Tibial nerve (tissue), 4 donors: ENCODE measurements at regions not wholly inside any gene's neighbourhood (a gene's known extent, or its start where the extent isn't known, plus 50 kb on each side); places are given as distances from the start of the nearest gene placed in this dataset.

Source experiments
- DNase-seq, 2 donors: peaks; one replicate each; pipeline ENCODE4 v3.0.0-alpha.2; 2019; ENCODE audit warnings: low spot score in 2 of 2
- H3K27ac ChIP-seq, 4 donors: fragments of 200-600 bp; sonication (generic) in 3 of 4; one replicate each; pipeline ENCODE4 v1.5.1; 2017 to 2019; ENCODE audit warnings: mild to moderate bottlenecking in 1 of 4
- H3K27me3 ChIP-seq, 2 donors: fragments of 200-600 bp; sonication (generic) in 1 of 2; one replicate each; pipeline versions ENCODE4 v1.5.1 to v1.6.0; 2017 to 2019
- H3K36me3 ChIP-seq, 3 donors: fragments of 200-600 bp; sonication (generic); one replicate each; pipeline ENCODE4 v1.5.1; 2018 to 2019
- H3K4me1 ChIP-seq, 4 donors: fragments of 200-600 bp; sonication (generic) in 3 of 4; one replicate each; pipeline ENCODE4 v1.5.1; 2017 to 2019
- H3K4me3 ChIP-seq, 4 donors: fragments of 200-600 bp; sonication (generic) in 3 of 4; one replicate each; pipeline ENCODE4 v1.5.1; 2017 to 2019; ENCODE audit warnings: mild to moderate bottlenecking in 1 of 4, moderate library complexity in 1 of 4
- H3K9me3 ChIP-seq, 4 donors: fragments of 200-600 bp; sonication (generic) in 3 of 4; one replicate each; pipeline ENCODE4 v1.5.1; 2017 to 2019
- EP300 ChIP-seq, 2 donors: sonication (generic); formaldehyde crosslinking; IDR thresholded peaks; one replicate each; pipeline ENCODE4 v1.6.1; 2017; ENCODE audit warnings: antibody characterized with exemption in 2 of 2, mild to moderate bottlenecking in 1 of 2
- POLR2A ChIP-seq, 2 donors: fragments of 450-650 bp; IDR thresholded peaks; one replicate each; pipeline ENCODE4 v1.6.1; 2017; ENCODE audit warnings: antibody characterized with exemption in 2 of 2, mild to moderate bottlenecking in 2 of 2, moderate library complexity in 2 of 2
- WGBS, 2 donors: methylation state at CpG; one replicate each; pipeline ENCODE4 v1.1.5; 2018; 5-methylcytosine and 5-hydroxymethylcytosine counted together
- TF ChIP-seq, protein P1 (sequence below), 5 experiments: fragments of 200-600 bp in 3 of 5; fragments of 450-650 bp in 2 of 5; sonication (generic) in 3 of 5; IDR thresholded peaks; one replicate each; pipeline ENCODE4 v1.5.1; 2016 to 2019; ENCODE audit warnings: antibody characterized with exemption in 5 of 5, mild to moderate bottlenecking in 3 of 5, moderate library complexity in 2 of 5

DNA sequence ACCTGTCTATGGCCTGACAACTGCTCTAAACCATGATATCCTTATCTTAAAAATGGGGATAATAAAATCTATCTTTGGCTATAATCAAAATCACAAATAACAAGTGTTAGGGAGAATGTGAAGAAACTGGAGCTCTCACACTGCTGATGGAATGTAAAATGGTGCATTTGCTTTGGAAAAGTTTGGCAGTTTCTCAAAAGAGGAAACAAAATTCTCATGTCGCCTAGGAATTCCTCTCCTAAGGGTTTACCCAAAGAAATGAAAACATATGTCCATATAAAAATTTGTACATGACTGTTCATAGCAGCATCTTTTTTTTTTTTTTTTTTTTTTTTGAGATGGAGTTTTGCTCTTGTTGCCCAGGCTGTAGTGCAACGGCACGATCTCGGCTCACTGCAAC is 64.3 kb downstream of the ZNF281 start:
- no peak overlapping the region for H3K4me3 ChIP-seq
- no peak for TF ChIP-seq POLR2A (IDR thresholded peaks at IDR 0.05)
- TF ChIP-seq, protein P1, sequence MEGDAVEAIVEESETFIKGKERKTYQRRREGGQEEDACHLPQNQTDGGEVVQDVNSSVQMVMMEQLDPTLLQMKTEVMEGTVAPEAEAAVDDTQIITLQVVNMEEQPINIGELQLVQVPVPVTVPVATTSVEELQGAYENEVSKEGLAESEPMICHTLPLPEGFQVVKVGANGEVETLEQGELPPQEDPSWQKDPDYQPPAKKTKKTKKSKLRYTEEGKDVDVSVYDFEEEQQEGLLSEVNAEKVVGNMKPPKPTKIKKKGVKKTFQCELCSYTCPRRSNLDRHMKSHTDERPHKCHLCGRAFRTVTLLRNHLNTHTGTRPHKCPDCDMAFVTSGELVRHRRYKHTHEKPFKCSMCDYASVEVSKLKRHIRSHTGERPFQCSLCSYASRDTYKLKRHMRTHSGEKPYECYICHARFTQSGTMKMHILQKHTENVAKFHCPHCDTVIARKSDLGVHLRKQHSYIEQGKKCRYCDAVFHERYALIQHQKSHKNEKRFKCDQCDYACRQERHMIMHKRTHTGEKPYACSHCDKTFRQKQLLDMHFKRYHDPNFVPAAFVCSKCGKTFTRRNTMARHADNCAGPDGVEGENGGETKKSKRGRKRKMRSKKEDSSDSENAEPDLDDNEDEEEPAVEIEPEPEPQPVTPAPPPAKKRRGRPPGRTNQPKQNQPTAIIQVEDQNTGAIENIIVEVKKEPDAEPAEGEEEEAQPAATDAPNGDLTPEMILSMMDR (IDR thresholded peaks at IDR 0.05) = no peak
- no peak for TF ChIP-seq EP300 (IDR thresholded peaks at IDR 0.05)
- H3K4me1 ChIP-seq = no peaks in the 10 kb centered on the region
- WGBS, 2 donors = 81 to 88% methylated on average over 4 of the region's 4 CpGs
- H3K27me3 ChIP-seq = no peaks in the 10 kb centered on the region
- no peaks in the 10 kb centered on the region for H3K9me3 ChIP-seq
- H3K36me3 ChIP-seq = no peaks in the 10 kb centered on the region
- H3K27ac ChIP-seq = no peak overlapping the region
- DNase-seq = no peak

DNA sequence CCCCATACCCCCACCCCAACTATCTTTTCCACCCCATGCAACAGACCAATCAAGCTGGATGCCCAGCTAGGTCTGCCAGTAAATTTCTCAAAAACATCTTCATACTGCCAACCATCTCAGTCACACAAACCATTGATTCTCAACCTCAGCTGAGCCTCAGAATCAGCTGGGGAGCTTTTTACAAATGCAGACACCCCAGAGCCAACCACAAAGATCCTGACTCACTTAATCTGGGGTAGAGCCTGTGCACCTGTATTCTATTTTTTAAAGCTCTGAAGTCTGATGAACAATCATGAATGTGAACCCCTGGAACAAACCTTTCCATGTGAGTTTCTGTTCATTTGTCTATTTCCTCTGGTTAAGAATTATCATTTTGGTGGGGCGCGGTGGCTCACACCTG is 66.0 kb downstream of the ZNF281 start:
- 98 to 100% methylated on average over 2 of the region's 2 CpGs for WGBS, 2 donors
- Histone ChIP-seq H3K4me1 (no peaks in the 10 kb centered on the region), H3K9me3 (no peaks in the 10 kb centered on the region), H3K36me3 (no peaks in the 10 kb centered on the region), H3K27me3 (no peaks in the 10 kb centered on the region), H3K4me3 (no peak overlapping the region), H3K27ac (no peak overlapping the region)
- TF ChIP-seq POLR2A (IDR thresholded peaks at IDR 0.05) = no peak
- TF ChIP-seq EP300 (IDR thresholded peaks at IDR 0.05) = no peak
- TF ChIP-seq, protein P1 (IDR thresholded peaks at IDR 0.05) = no peak
- no peak for DNase-seq

DNA sequence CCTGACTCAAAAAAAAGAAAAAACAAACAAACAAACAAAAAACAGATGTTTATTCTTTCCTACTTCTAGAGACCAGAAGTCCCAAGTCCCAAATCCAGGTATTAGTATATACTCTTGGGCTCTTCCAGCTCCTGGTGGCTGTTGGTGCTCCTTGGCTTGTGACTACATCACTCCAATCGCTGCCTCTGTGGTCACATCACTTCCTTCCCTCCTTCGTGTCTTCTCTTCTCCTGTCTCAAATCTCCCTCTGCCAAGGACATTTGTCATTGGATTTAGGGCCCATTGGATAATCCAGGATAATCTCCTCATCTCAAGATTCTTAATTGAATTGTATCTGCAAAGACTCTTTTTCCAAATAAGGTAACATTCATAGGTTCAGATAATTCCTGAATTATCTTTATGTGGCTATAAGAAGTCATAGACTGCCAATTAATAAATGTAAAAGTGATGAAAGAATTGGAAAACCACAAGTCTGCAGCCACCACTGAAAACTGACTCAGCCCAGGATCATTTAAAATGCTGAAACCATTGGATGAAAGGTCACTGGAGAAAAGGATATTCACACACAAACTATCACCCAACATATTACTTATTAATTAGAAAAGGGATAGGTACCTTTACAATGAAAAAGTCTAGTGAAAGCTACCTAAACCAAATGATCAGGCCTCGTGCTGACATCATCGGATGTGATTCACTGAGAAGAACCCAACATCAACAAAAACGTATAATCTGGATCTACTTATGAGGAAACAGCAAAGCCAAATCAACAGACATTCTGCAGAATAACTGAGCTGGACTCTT is 67.1 kb downstream of the ZNF281 start:
- no peaks in the 10 kb centered on the region for H3K27me3 ChIP-seq
- 79 to 80% methylated on average over 5 of the region's 5 CpGs for WGBS, 2 donors
- no peaks in the 10 kb centered on the region for H3K4me1 ChIP-seq
- H3K9me3 ChIP-seq = no peaks in the 10 kb centered on the region
- H3K4me3 ChIP-seq = no peak overlapping the region
- no peaks in the 10 kb centered on the region for H3K36me3 ChIP-seq
- H3K27ac ChIP-seq = no peak overlapping the region
- TF ChIP-seq, protein P1 (IDR thresholded peaks at IDR 0.05) = no peak
- TF ChIP-seq POLR2A (IDR thresholded peaks at IDR 0.05) (no peak), EP300 (IDR thresholded peaks at IDR 0.05) (no peak)
- DNase-seq = no peak

DNA sequence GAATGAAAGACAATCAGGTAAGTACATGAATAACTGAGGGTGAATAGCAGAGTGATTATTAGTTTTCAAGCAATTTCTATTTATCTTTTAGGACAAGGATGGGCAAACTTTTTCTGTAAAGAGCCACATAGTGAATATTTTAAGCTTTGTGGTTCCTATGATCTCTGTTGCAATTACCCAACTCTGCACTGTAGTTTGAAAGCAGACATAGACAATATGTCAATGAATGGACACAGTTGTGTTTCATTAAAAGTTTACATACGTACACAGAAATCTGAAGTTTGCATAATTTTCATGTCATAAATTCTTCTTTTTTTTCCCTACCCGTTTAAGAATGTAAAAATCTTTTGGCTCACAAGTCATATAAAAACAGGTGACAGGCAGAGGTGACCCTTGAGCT is 71.4 kb downstream of the ZNF281 start:
- H3K27me3 ChIP-seq = no peaks in the 10 kb centered on the region
- 51 to 64% methylated on average over 2 of the region's 2 CpGs for WGBS, 2 donors
- H3K4me1 ChIP-seq = no peaks in the 10 kb centered on the region
- H3K4me3 ChIP-seq = no peak overlapping the region
- no peak overlapping the region for H3K27ac ChIP-seq
- no peaks in the 10 kb centered on the region for H3K36me3 ChIP-seq
- no peaks in the 10 kb centered on the region for H3K9me3 ChIP-seq
- no peak for DNase-seq
- TF ChIP-seq, protein P1 (IDR thresholded peaks at IDR 0.05) = no peak
- TF ChIP-seq EP300 (IDR thresholded peaks at IDR 0.05) = no peak
- TF ChIP-seq POLR2A (IDR thresholded peaks at IDR 0.05) = no peak

DNA sequence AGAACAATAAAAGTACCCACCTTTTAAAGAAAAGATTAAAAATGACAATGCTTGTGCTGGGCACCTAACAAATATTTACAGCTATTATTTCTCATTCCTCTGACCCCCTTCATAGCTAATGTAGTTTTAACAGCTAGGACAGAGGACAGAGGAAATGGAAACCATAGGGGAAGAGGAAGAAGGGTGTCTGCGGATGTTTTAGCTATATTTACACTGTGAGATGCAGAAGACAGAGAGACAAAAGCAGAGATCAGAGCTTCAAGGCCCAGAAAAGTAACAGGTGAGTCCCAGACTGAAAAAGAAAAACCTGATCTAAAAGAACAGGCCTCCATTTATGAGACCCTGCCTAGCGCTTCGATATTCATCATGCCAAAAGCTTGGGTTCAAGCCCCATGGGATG is 72.0 kb downstream of the ZNF281 start:
- TF ChIP-seq, protein P1 (IDR thresholded peaks at IDR 0.05) = no peak
- no peak for TF ChIP-seq POLR2A (IDR thresholded peaks at IDR 0.05)
- TF ChIP-seq EP300 (IDR thresholded peaks at IDR 0.05) = no peak
- H3K4me3 ChIP-seq = no peak overlapping the region
- 87 to 89% methylated on average over 3 of the region's 3 CpGs for WGBS, 2 donors
- H3K36me3 ChIP-seq = no peaks in the 10 kb centered on the region
- no peaks in the 10 kb centered on the region for H3K9me3 ChIP-seq
- no peak for DNase-seq
- no peak overlapping the region for H3K27ac ChIP-seq
- H3K4me1 ChIP-seq = no peaks in the 10 kb centered on the region
- no peaks in the 10 kb centered on the region for H3K27me3 ChIP-seq
